Ascending aorta (tissue), 2 donors: ENCODE measurements at regions not wholly inside any gene's neighbourhood (a gene's known extent, or its start where the extent isn't known, plus 50 kb on each side); places are given as distances from the start of the nearest gene placed in this dataset.

Source experiments
- DNase-seq, 2 donors: peaks; one replicate each; pipeline ENCODE4 v3.0.0-alpha.2; 2019; ENCODE audit warnings: low spot score in 2 of 2
- H3K27ac ChIP-seq, 2 donors: fragments of 200-600 bp; sonication (generic); one replicate each; pipeline ENCODE4 v1.5.1; 2016 to 2017; ENCODE audit warnings: mild to moderate bottlenecking in 1 of 2
- H3K27me3 ChIP-seq: fragments of 200-600 bp; sonication (generic); one replicate; pipeline ENCODE4 v1.5.1; 2017
- H3K36me3 ChIP-seq, 2 donors: fragments of 200-600 bp; sonication (generic); one replicate each; pipeline ENCODE4 v1.5.1; 2016
- H3K4me1 ChIP-seq, 2 donors: fragments of 200-600 bp; sonication (generic); one replicate each; pipeline ENCODE4 v1.5.1; 2016 to 2017; ENCODE audit warnings: mild to moderate bottlenecking in 1 of 2
- H3K4me3 ChIP-seq, 2 donors: fragments of 200-600 bp; sonication (generic); one replicate each; pipeline ENCODE4 v1.5.1; 2016 to 2017; ENCODE audit warnings: mild to moderate bottlenecking in 1 of 2
- H3K9me3 ChIP-seq, 2 donors: fragments of 200-600 bp; sonication (generic); one replicate each; pipeline ENCODE4 v1.5.1; 2016
- intact Hi-C: fragments of 100-400 bp; cut with DNase I; formaldehyde crosslinking; loops from one replicate; pipeline ENCODE4 v1.15.1; 2023
- TF ChIP-seq, protein P1 (sequence below), 3 experiments: fragments of 200-600 bp in 2 of 3; fragments of 450-650 bp in 1 of 3; sonication (generic) in 2 of 3; IDR thresholded peaks; one replicate each; pipeline ENCODE4 v1.5.1; 2016 to 2019; ENCODE audit warnings: antibody characterized with exemption in 3 of 3, mild to moderate bottlenecking in 1 of 3, moderate library complexity in 1 of 3

- Histone ChIP-seq H3K27me3 (no peaks in the 10 kb centered on the region), H3K4me1 (no peaks in the 10 kb centered on the region), H3K9me3 (no peaks in the 10 kb centered on the region), H3K4me3 (no peak overlapping the region), H3K27ac (no peak overlapping the region), H3K36me3 (no peaks in the 10 kb centered on the region)
- intact Hi-C loops = no loop called here
- DNase-seq = no peak
- TF ChIP-seq, protein P1, sequence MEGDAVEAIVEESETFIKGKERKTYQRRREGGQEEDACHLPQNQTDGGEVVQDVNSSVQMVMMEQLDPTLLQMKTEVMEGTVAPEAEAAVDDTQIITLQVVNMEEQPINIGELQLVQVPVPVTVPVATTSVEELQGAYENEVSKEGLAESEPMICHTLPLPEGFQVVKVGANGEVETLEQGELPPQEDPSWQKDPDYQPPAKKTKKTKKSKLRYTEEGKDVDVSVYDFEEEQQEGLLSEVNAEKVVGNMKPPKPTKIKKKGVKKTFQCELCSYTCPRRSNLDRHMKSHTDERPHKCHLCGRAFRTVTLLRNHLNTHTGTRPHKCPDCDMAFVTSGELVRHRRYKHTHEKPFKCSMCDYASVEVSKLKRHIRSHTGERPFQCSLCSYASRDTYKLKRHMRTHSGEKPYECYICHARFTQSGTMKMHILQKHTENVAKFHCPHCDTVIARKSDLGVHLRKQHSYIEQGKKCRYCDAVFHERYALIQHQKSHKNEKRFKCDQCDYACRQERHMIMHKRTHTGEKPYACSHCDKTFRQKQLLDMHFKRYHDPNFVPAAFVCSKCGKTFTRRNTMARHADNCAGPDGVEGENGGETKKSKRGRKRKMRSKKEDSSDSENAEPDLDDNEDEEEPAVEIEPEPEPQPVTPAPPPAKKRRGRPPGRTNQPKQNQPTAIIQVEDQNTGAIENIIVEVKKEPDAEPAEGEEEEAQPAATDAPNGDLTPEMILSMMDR (IDR thresholded peaks at IDR 0.05) = no peak
Observed at GRCh38 chr5:23269981-23270380, 237.4 kb upstream of the PRDM9 start.

DNA sequence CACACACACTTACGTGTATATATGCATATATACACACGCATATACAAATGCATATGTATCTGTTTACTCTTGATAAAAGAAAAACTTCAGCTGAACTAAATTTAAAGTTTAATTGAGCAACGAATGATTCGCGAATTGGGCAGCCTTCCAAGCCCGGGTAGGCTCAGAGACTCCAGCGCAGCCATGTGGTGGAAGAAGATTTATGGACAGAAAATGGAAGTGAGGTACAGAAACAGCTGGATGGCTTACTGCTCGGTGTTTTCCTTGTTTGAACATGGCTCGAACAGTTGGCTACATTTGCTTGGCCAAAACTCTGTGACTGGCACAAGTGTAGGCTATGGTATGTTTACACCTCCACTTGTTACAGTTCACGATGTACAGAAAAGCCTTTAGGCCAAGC is 239.3 kb upstream of the PRDM9 start:
- no peak overlapping the region for H3K27ac ChIP-seq
- intact Hi-C loops = no loop called here
- H3K27me3 ChIP-seq = no peaks in the 10 kb centered on the region
- H3K4me1 ChIP-seq = no peaks in the 10 kb centered on the region
- H3K9me3 ChIP-seq = no peaks in the 10 kb centered on the region
- no peaks in the 10 kb centered on the region for H3K36me3 ChIP-seq
- H3K4me3 ChIP-seq = no peak overlapping the region
- TF ChIP-seq, protein P1 (IDR thresholded peaks at IDR 0.05) = no peak
- DNase-seq = no peak

DNA sequence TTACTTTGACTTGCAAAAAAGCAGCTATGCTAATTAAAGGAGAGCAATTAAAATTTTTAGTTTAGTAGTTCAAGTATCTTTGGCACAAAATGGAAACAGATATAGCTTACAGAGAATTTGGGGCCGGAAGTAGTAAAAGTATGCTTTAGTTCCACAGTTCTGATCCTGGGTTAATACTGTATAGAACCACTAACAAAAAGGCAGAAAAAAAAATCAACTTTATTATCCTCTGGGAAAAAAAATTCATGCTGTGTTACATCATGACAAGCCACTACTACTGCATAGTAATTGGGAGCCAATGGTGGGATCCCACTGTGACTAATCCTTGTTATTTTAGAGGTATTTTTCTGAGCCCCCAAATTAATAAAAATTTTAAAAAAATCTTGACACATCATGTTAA is 246.8 kb upstream of the PRDM9 start:
- TF ChIP-seq, protein P1 (IDR thresholded peaks at IDR 0.05) = no peak
- no peak overlapping the region for H3K4me3 ChIP-seq
- no peaks in the 10 kb centered on the region for H3K9me3 ChIP-seq
- DNase-seq = no peak
- no peaks in the 10 kb centered on the region for H3K4me1 ChIP-seq
- H3K36me3 ChIP-seq = no peaks in the 10 kb centered on the region
- intact Hi-C loops = no loop called here
- no peaks in the 10 kb centered on the region for H3K27me3 ChIP-seq
- H3K27ac ChIP-seq = no peak overlapping the region

- TF ChIP-seq, protein P1 (IDR thresholded peaks at IDR 0.05) = no peak
- H3K9me3 ChIP-seq = no peaks in the 10 kb centered on the region
- DNase-seq = no peak
- no peak overlapping the region for H3K4me3 ChIP-seq
- H3K27me3 ChIP-seq = no peaks in the 10 kb centered on the region
- no peak overlapping the region for H3K27ac ChIP-seq
- intact Hi-C loops = no loop called here
- H3K36me3 ChIP-seq = no peaks in the 10 kb centered on the region
- no peaks in the 10 kb centered on the region for H3K4me1 ChIP-seq
Observed at GRCh38 chr5:23257656-23258055, 249.8 kb upstream of the PRDM9 start.

GRCh38 chr5:23253621-23254198 is 253.7 kb upstream of the PRDM9 start:
- intact Hi-C loops = no loop called here
- Histone ChIP-seq H3K27ac (no peak overlapping the region), H3K4me3 (no peak overlapping the region), H3K36me3 (no peaks in the 10 kb centered on the region), H3K27me3 (no peaks in the 10 kb centered on the region), H3K4me1 (no peaks in the 10 kb centered on the region), H3K9me3 (no peaks in the 10 kb centered on the region)
- no peak for DNase-seq
- TF ChIP-seq, protein P1 (IDR thresholded peaks at IDR 0.05) = no peak

DNA sequence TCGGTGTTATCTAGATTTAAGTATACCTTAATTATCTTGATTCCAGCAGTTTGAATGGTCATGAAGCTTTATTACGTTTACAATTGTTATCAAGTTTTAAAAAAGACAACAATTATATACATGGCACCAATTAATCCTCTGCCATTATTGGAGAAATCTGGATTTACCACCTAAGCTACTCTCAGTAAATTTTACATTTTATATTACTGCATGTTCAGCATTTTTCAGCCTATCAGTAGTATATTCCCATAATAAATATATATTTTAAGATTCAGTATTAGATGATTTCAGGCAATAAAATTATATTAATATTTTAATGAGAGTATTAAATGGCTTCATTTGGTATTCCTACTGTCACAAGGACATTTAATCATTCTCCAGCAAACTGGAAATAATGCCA is 264.5 kb upstream of the PRDM9 start:
- no peak overlapping the region for H3K27ac ChIP-seq
- H3K4me1 ChIP-seq = no peaks in the 10 kb centered on the region
- intact Hi-C loops = no loop called here
- no peak for DNase-seq
- H3K27me3 ChIP-seq = no peaks in the 10 kb centered on the region
- H3K9me3 ChIP-seq = no peaks in the 10 kb centered on the region
- TF ChIP-seq, protein P1 (IDR thresholded peaks at IDR 0.05) = no peak
- H3K36me3 ChIP-seq = no peaks in the 10 kb centered on the region
- H3K4me3 ChIP-seq = no peak overlapping the region
